NK-92 (cell line): ENCODE measurements at regions not wholly inside any gene's neighbourhood (a gene's known extent, or its start where the extent isn't known, plus 50 kb on each side); places are given as distances from the start of the nearest gene placed in this dataset.

Experiments used
- DNase-seq: peaks from one replicate; lab custom pipeline; 2025; ENCODE audit not compliant: unreplicated experiment; lab: John Stamatoyannopoulos, UW

GRCh38 chr10:4046712-4047354 is 261.8 kb upstream of the KLF6 start:
- DNase-seq, result no peak

- DNase-seq, result no peak
Observed at GRCh38 chr10:4046030-4046429, 261.0 kb upstream of the KLF6 start.

GRCh38 chr10:4043897-4044665 is 259.1 kb upstream of the KLF6 start:
- no peak for DNase-seq

- no peak for DNase-seq
Observed at GRCh38 chr10:4041635-4042034, 256.6 kb upstream of the KLF6 start.

GRCh38 chr10:4038000-4038399 is 253.0 kb upstream of the KLF6 start:
- DNase-seq, result no peak

- no peak for DNase-seq
Observed at GRCh38 chr10:4035599-4035945, 250.6 kb upstream of the KLF6 start.

GRCh38 chr10:4034907-4035598 is 250.0 kb upstream of the KLF6 start:
- DNase-seq, result no peak

- no peak for DNase-seq
Observed at GRCh38 chr10:4033341-4033896, 248.4 kb upstream of the KLF6 start.

GRCh38 chr10:4029866-4030265 is 244.9 kb upstream of the KLF6 start:
- no peak for DNase-seq

GRCh38 chr10:4028854-4029583 is 244.0 kb upstream of the KLF6 start:
- DNase-seq, result no peak

GRCh38 chr10:4028027-4028471 is 243.0 kb upstream of the KLF6 start:
- DNase-seq, result no peak

- DNase-seq, result no peak
Observed at GRCh38 chr10:4025339-4025738, 240.3 kb upstream of the KLF6 start.

GRCh38 chr10:4024516-4025245 is 239.7 kb upstream of the KLF6 start:
- no peak for DNase-seq

- DNase-seq, result no peak
Observed at GRCh38 chr10:4024027-4024426, 239.0 kb upstream of the KLF6 start.

GRCh38 chr10:4022473-4022872 is 237.5 kb upstream of the KLF6 start:
- DNase-seq, result no peak

- no peak for DNase-seq
Observed at GRCh38 chr10:4020631-4021030, 235.6 kb upstream of the KLF6 start.

- DNase-seq, result no peak
Observed at GRCh38 chr10:4018054-4018511, 233.1 kb upstream of the KLF6 start.

GRCh38 chr10:4017336-4017735 is 232.3 kb upstream of the KLF6 start:
- DNase-seq, result no peak

- DNase-seq, result no peak
Observed at GRCh38 chr10:4016214-4016740, 231.3 kb upstream of the KLF6 start.

GRCh38 chr10:4013651-4014121 is 228.7 kb upstream of the KLF6 start:
- no peak for DNase-seq
